Right renal cortex interstitium (tissue), 3 donors: ENCODE measurements at regions not wholly inside any gene's neighbourhood (a gene's known extent, or its start where the extent isn't known, plus 50 kb on each side); places are given as distances from the start of the nearest gene placed in this dataset.

Source experiments
- DNase-seq, 3 donors: peaks; one replicate each; pipeline ENCODE4 v3.0.0-alpha.2; 2013; ENCODE audit warnings: low read depth in 3 of 3, low spot score in 2 of 3

DNA sequence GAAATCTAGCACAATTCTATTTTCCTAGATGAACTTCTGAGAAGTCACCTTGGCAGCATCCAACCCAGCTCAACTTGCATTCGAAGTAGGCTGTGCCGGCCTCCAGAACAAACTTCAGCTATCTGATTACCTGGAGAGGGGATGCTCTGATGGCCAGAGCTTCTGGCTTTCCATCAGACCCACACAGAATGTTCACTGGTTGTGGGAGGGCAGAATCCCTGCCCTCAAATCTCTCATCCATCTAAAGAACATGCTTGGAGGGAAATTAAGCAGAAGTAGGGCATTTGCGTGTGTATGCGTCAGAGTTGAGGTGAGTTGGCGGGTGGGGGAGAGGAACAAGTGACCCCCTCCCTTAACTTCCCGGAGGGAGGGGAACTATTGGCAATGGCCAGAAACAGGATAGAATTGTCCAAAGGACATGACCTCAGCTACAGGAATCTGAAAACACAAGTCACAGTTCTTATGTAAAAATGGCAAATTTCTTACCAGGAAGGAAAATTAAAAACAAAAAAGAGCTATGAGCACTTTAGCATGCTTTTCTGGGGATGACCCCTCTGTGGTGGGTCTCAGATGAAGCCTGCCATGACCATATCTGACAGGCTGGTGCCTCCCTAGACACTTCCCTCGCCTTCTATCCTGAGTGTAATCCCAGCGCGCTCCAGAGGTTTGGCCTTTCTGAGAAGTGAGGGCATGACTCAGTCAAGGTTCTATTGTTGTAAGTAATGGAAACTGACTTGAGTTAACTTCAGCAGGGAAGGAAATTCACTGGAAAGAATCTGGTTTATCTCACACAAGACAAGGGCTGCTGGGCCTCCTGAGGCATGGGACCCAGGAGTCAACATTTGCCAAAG lies 278.8 kb downstream of the RPS24 start:
- no peak for DNase-seq

DNA sequence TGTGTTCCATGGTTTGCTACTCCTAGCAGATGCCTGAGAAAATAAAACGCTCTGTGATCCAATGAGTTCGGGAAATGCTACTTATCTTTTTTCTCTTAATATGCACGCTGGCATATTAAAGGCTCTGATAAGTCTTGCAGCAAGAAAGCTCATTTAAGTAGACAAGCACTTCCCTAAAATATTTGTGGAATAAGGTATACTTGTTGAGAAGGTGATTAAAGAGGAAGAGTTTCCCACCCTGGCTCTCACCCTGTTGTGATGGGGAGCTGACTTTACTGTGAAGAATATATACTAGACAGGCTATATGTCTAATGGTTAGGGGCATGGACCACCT lies 279.4 kb downstream of the RPS24 start:
- no peak for DNase-seq

DNA sequence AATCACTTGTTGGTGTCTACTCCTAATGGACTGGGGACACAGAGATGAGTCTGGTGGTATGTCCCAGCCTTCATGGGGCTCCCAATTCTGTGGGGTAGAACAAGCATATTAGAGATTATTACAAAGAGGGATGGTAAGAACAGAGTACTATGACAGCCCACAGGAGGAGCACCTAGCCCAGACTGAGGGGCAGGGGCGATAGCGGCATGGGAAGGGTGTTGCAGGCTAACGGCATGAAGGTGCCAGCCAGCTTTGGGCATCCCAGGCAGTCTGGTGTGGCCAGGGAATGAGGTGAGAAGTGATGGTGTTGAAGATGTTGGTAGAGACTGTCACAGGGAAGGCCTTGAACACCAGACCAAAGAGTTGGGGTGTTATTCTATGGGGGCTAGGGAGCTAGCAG lies 280.0 kb downstream of the RPS24 start:
- DNase-seq: no peak

DNA sequence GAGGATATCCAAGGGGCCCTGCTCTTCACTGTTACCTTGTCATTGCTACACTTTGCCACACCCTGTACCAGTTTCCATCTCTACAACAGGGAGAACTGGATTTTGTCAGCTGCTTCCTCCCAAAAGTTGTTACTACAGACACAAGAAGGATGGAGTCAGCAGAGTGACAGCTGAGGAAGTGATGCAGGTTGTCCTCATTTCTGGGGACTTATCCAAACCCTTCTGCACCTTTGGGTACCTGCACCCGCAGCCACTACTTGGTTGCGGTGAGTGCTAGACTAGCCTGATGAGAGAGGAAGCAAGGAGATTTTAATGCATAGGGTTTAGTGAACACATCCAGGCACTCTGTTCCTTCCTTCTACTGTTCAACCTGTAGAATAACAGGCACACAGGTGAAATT lies 281.0 kb downstream of the RPS24 start:
- DNase-seq: no peak

DNA sequence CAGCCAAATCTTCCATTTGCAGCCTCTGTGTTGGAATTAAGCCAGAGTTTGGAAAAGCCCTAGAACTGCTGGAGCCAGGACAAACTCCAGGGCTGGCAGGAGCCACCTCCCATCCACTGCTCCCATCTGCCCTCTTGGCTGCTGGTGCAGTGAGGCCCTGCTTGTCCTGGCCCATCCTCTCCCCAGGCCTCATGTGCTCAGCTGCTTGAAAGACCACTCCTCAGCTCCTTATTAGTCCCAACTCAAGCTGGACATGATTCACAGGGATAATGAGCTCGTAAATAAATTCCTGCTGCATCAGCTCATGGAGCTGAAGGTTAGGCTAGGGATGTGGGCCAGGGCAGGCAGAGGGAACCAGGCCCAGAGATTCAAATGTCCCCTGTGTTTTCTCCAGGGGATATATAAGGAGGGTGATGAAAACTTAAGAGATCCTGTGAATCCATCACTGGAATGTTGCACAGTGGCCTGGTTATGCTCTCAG lies 282.8 kb downstream of the RPS24 start:
- DNase-seq: no peak

DNA sequence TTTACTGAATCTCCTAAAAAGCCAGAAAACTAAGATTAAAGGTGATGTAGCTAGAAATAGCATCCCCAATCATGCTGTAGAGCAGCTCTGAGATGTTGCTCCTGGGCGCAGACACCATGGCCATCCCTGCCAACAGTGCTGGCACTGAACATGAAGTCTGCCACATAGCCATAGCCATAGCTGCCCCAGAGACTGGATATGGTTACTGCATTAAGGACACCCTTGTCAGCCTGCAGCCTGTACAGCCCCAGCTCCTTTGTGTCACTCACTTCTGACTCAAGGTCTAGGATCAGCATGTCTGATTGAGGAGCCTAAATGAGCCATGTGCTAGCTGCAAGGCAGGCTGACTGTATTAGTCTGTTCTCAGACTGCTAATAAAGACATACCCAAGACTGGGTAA lies 284.6 kb downstream of the RPS24 start:
- DNase-seq: no peak

DNA sequence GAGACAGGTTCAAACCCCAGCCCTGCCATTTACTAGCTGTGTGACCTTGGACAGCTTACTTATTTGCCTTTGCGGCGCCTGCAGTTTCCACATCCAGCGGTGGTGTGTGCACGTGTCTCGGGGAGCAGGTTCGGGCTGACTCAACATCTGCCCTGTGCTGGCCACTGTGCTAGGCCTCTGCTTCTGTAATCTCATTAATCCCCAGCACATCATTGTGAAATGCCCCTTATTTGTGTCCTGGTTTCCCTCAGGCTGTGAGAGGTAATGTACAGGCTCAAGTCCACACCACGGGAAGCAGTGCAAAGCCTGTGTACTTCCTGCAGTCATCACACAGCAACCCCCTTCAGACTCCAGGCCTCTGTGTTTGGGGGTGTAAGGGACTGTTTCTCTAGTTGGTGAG lies 285.7 kb downstream of the RPS24 start:
- no peak for DNase-seq

DNA sequence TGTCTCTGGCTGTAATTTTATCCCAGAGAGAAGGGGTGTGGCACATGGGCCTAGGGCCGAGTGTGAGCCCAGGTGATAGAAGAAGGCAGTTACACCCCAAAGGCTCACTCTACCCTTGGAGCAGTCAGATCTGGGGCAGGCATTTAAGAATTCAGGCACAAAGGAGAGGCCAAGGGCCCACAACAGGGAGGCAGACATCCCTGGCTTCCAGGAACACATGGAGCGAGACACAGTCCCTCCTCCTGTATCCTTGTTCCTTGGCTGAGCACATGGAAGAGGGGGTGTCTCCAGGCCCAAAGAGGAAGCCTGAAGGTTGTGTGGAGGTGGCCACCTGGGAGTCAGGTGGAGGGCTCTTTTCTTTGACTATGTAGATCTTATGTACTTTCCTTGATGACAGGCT lies 286.2 kb downstream of the RPS24 start:
- DNase-seq: no peak

DNA sequence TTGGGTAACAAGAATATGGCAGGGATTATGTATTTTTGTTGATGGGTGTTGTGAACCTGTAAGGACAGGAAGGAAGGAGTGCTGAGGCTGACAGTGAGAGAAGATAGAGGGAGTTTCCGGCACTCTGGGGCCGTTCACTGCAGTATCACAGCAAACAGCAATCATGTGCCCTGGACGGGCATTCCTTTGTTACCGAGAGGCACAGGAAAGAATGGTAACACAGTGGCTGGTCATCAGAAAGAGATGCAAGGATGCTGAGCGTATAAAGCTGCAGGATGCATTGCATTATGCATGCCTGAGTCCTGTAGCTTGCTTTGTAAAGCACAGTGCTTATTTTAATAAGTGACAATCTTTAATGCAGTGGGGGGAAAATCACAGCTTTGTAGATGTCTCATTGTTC lies 286.8 kb downstream of the RPS24 start:
- DNase-seq: no peak

DNA sequence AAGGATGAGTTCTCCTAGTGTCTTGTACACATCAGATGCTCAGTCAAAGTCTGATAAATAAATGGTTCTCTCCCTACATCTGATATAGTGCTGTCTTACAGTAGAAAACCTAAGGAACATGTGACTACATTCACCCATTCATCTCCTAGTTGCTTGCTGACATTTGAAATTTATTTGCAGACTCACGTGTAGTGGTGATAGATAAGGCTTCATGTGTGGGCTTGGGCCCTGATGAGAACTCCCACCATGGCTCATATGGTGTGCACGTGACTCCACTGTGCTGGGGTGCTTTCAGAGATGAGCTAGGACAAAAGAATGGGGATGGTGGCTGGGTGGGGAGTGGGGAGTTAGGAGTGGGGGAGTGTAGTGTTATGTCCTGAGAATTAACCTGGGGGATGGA lies 287.3 kb downstream of the RPS24 start:
- DNase-seq: no peak

DNA sequence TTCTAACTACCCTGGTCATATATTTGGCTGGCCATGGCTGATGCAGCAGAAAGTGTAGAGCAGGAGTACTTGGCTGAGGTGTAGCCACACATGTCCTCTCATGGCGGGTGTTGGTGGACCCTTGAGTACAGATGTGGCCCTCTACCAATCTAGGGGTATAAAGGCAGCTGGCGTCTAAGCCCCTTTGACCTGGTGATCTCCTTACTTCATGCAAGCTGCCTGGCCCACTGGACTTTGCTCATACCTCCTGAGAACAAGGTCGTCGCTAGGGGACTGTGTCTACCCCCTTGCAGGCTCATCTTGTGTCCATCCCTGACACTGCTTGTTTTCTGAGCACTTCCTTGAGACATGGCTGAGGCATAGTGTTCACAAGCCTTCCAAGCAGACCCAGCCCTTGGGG lies 287.8 kb downstream of the RPS24 start:
- no peak for DNase-seq

DNA sequence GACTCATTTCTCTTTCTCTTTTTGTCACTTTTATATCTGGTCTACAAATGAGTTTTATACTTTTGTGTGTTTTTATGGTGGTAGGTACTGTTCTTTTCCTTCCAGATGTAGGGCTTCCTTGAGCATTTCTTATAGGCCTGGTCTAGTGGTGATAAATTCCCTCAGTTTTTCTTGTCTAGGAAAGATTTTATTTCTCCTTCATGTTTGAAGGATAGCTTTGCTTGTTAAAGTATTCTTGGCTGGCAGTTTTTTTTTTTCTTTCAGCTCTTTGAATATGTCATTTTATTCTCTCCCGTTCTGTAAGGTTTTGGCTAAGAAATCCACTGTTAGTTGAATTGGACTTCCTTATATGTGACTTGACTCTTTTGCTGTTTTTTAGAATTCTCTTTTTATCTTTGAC lies 292.7 kb downstream of the RPS24 start:
- no peak for DNase-seq

DNA sequence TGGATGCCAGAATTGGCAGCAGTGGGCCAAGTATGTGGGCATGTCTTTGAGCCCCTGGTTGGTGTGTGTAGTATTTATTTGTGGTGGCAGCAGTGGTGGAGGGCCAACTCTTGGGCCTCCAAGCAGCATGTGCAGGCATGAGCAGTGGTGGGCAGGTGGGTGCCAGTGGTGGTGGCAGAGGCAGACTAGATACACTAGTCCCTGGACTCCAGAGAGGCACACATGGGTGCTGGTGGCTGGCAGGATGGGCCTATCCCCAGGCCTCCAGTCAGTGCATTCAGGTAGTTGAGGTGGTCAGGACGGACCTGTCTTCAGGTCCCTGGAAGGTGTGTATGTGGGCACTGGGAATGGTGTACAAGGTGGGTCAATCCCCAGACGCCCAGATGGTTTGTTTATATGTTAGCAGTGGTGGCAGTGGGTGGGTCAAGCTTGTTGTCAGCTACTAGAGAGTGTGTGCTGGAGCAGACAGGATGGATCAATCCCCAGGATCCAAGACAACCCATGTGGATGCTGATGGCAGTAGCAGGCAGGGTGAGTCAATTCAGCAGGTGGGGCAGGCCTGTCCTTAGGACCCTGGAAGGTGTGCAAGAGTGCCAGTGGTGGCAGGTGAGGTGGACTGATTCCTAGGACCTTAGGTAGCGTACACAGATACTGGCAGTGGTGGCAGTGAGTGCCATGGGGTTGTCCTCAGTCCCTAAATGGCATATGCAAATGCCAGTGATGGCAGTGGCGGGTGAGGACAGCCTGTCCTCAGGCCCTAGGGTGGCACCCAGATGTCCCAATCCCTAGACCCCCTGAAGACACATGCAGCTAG lies 294.3 kb downstream of the RPS24 start:
- DNase-seq: no peak

DNA sequence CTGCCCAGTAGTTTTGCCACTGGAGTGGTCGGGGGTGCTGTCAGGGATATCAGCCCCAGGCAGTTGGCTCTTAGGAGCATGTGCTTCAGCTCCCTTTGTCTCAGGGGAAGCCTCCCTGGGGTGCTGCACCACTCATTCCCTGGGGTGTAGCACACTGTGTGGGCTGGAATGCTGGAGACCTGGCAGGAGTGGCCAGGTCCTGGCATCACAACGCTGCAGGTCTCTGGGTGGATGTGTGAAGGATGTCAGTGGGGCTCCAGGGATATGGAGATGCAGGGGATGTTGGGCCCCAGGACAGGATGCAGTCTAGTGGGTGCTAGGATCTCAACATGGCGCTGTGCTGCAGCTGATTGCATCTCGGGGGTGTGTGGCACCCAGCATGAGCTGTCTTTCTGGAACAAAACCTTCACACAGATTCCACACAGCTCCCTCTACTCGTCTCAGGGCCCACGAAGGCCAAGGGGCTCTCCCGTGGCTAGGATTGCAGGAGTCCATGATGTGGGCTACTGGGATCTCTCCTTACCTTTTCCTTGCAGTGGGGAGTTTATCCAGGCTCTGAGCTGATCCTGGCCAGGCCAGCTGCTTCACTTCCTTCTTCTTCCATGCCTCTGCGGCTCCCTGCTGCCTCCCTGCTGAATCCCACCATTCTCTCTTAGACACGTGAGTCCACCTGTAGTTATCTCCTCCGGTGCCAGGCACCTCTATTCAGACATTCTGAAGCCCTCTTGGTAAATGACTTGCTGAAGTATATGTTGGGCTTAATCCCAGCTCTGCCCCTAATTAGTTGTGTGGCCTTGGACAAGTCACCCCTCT lies 295.1 kb downstream of the RPS24 start:
- no peak for DNase-seq

DNA sequence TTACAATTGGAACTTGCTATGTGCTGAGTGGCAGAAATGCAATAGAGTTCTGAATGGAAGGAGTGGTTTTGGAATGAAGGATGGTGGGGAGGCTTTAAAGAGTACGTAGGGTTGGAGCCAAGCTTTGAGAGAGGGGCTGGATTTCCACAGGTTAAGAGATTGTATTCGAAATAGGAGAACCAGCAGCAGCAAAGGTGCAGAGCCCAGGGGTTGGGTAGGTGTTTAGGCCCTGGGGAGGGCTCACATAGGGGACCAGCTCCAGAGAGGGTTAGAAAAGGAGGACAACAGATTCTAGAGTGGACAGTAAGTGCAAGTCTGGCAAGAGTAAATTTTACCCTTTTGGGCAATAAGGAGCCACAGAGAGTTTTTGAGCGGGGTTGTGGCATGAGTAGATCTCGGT lies 297.2 kb downstream of the RPS24 start:
- no peak for DNase-seq

DNA sequence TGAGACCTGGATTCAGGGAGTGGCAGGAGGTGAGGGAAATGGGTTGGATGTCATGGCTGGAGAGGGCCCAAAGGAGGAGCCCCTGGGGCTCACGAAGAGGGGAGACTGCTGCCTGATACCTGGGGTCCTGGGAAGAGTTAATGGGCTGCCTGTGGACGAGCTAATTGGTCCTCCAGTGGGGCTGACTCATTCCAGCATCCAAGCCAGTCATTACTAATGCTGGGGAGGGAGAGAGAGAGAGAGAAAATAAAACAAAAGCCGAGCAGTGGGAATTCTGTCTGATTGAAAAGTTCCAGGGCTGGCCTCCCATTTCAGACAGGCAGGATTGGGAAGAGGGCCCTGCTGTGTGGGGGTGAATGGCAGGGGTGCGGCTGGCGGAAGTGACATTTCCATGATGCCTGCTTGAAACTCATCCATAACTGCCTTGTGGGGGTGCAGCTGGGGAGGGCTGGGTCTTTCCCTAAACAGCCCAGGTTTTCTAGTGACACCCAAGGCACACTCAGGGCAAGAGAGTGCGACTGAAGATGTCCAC lies 297.8 kb downstream of the RPS24 start:
- no peak for DNase-seq

DNA sequence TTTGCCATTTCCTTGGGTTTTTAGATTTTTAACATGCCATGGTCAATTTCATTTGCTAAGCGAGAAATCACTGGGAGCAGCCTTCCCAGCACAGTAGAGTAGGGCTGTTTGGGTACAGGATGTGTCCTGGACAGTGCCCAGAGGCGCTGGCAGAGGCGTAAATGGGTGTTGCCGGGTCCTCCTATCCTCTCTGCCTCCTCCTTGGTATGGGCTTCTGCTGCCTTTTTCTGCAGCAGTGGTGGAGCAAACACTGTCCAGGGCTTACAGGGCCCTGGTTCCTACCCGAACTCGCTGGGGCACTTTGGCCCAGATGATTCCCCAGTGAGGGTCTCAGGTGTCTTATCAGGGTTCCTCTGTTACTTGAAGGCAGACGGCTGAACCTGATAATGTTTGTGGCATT lies 298.3 kb downstream of the RPS24 start:
- DNase-seq: no peak

DNA sequence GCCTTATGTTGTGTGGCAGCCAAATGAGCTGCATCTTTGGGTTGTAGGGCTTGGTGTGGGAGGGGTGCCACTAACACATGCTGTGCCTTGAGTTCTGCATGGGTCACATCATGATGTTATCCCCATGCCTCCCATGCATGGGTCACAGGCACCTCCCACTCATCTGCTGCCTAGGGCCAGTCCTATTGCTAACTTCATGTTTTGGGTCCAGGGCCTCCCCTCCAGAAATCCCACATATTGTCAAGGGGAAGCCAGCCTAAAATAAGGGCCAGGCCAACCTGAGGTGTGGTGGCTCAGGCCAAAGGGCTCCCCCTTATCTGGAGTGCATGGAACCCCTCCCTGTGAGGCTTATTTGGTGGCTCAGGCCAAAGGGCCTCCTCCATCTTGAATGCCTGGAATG lies 299.0 kb downstream of the RPS24 start:
- DNase-seq: no peak

DNA sequence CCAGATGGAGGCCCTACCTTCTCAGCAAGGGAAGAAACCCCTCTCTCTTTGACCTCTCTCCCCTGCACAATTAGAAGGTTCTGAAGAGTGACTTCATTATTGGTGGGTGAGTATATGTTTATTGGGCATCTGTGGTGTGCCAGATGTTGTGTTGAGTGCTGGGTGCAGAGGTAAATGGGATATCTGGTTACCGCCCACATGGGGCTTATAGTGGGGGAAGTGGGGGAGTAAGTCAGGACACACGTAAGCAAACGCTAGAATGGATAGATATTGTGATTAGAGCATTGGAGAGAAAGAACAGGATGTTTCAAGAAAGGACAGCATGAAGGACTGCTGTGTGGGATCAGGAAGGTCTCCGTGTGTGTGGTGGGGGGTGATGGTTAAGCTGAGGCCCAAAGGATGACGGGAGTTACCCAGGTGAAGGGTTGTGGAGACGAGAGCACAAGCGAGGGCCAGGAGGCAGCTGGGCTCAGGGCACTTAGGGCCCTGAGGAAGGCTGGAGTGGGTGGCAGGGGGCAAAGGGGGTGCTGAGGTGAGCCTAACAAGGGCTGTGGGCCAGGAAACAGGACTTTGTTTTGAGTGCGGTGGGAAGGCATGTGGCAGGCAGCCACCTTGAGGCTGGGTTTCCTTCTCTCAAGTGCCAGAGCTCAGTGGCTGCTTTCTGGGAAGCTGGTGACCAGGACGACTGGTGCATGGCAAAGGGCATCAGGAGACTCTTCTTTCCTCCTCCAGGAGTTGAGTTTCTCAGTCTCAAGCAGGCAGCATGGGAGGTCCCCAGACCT lies 299.9 kb downstream of the RPS24 start:
- no peak for DNase-seq

DNA sequence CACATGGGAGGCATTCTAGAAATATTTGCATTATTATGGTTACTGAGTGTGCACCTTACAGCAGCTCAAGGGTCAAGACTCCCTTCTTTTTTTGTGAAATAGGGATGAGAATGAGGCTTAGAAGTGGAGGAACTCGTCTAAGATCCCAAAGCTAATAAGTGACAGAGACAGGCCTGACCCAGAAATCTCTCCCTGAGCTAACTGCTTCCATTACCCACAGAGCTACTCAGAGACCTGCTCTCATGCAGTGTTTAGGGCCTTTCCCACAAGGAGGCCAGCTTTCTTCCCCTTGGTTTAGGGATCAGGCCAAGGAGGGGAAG lies 301.7 kb downstream of the RPS24 start:
- no peak for DNase-seq
